IMR-90 (cell line): ENCODE measurements at regions not wholly inside any gene's neighbourhood (a gene's known extent, or its start where the extent isn't known, plus 50 kb on each side); places are given as distances from the start of the nearest gene placed in this dataset.

Experiments
- ATAC-seq: fragments of 200-7000 bp; cut with Tn5 transposase; 2 replicates; pipeline ENCODE4 v1.9.1; 2020; ENCODE audit warnings: low read depth, mild to moderate bottlenecking, moderate library complexity
- BruUV-seq: library from RNA; stranded (reverse); fragments of 400-500 nt; replicated peaks from 2 replicates; lab custom pipeline; 2021; lab: Mats Ljungman, UMichigan
- CTCF ChIA-PET: fragments of 300-600 bp; formaldehyde crosslinking; extraction: SDS; loops from one replicate; lab custom pipeline; 2021; ENCODE audit warnings: antibody characterized with exemption; lab: Yijun Ruan, JAX
- POLR2A ChIA-PET: fragments of 300-600 bp; sonication (Branson Sonifier 250); formaldehyde crosslinking; loops from one replicate; lab custom pipeline; 2022; ENCODE audit warnings: antibody characterized with exemption; ENCODE audit not compliant: unreplicated experiment; lab: Charles Lee
- DNase-seq: peaks from one replicate; pipeline ENCODE4 v3.0.0; 2013
- H2AFZ ChIP-seq: replicated peaks from 2 replicates; pipeline ENCODE3; 2013; ENCODE audit warnings: low read length, mild to moderate bottlenecking; ENCODE audit not compliant: poor library complexity
- H2AK5ac ChIP-seq: 2 replicates; pipeline ENCODE4 v1.6.1; 2013; ENCODE audit warnings: low read depth, low read length, inconsistent platforms
- H2AK9ac ChIP-seq: replicated peaks from 2 replicates; pipeline ENCODE3; 2013; ENCODE audit warnings: mild to moderate bottlenecking, low read depth, low read length, moderate library complexity; ENCODE audit not compliant: poor library complexity
- H2BK120ac ChIP-seq: 2 replicates; pipeline ENCODE4 v1.6.1; 2013; ENCODE audit warnings: low read depth, low read length, inconsistent platforms
- H2BK15ac ChIP-seq: 3 replicates; pipeline ENCODE4 v1.6.1; 2013; ENCODE audit warnings: low read depth, low read length, inconsistent platforms
- H2BK20ac ChIP-seq: 2 replicates; pipeline ENCODE4 v1.6.1; 2013; ENCODE audit warnings: low read depth, mild to moderate bottlenecking, inconsistent platforms, low read length, moderate library complexity
- H2BK5ac ChIP-seq: 2 replicates; pipeline ENCODE4 v1.6.1; 2013; ENCODE audit warnings: mild to moderate bottlenecking, low read depth, low read length, inconsistent platforms; ENCODE audit not compliant: poor library complexity, severe bottlenecking
- H3K14ac ChIP-seq: replicated peaks from 2 replicates; pipeline ENCODE4 v1.6.1; 2013; ENCODE audit warnings: low read depth, low read length, inconsistent platforms
- H3K18ac ChIP-seq: 2 replicates; pipeline ENCODE4 v1.6.1; 2013; ENCODE audit warnings: low read depth, low read length, control low read depth
- H3K23ac ChIP-seq: 2 replicates; pipeline ENCODE4 v1.6.1; 2013; ENCODE audit warnings: low read depth, low read length, inconsistent platforms
- H3K27ac ChIP-seq: 2 replicates; pipeline ENCODE4 v1.5.1; 2013; ENCODE audit warnings: mild to moderate bottlenecking, control low read depth, low read length; ENCODE audit not compliant: insufficient read depth
- H3K27me3 ChIP-seq: 2 replicates; pipeline ENCODE4 v1.6.1; 2013; ENCODE audit warnings: low read length; ENCODE audit not compliant: control insufficient read depth, insufficient read depth
- H3K36me3 ChIP-seq: 2 replicates; pipeline ENCODE4 v1.6.1; 2013; ENCODE audit warnings: low read length, mixed read lengths; ENCODE audit not compliant: control insufficient read depth, insufficient read depth
- H3K4ac ChIP-seq: 2 replicates; pipeline ENCODE4 v1.6.1; 2013; ENCODE audit warnings: low read depth, low read length, inconsistent platforms
- H3K4me1 ChIP-seq: 2 replicates; pipeline ENCODE4 v1.6.1; 2013; ENCODE audit warnings: low read length, mixed read lengths; ENCODE audit not compliant: control insufficient read depth, insufficient read depth
- H3K4me2 ChIP-seq: 2 replicates; pipeline ENCODE4 v1.6.1; 2013; ENCODE audit warnings: low read depth, mild to moderate bottlenecking, control low read depth, low read length, moderate library complexity
- H3K4me3 ChIP-seq: 2 replicates; pipeline ENCODE4 v1.5.1; 2013; ENCODE audit warnings: low read depth, mild to moderate bottlenecking, control low read depth, low read length, moderate library complexity; ENCODE audit not compliant: insufficient read depth
- H3K56ac ChIP-seq: 2 replicates; pipeline ENCODE4 v1.6.1; 2013; ENCODE audit warnings: low read length, inconsistent platforms; ENCODE audit not compliant: insufficient read depth; ENCODE audit errors: extremely low read depth
- H3K79me1 ChIP-seq, 2 experiments: 2 replicates each; pipeline ENCODE4 v1.6.1; 2013; ENCODE audit warnings: low read length in 2 of 2, inconsistent platforms in 1 of 2, low read depth in 1 of 2
- H3K9ac ChIP-seq: 2 replicates; pipeline ENCODE4 v1.6.1; 2013; ENCODE audit warnings: low read depth, low read length, control low read depth
- H3K9me1 ChIP-seq: 2 replicates; pipeline ENCODE4 v1.6.1; 2013; ENCODE audit warnings: low read length, inconsistent platforms; ENCODE audit not compliant: insufficient read depth
- H3K9me3 ChIP-seq: 2 replicates; pipeline ENCODE4 v1.6.1; 2013; ENCODE audit warnings: low read length; ENCODE audit not compliant: control insufficient read depth, insufficient read depth
- H4K20me1 ChIP-seq: 2 replicates; pipeline ENCODE4 v1.6.1; 2013; ENCODE audit warnings: low read length, inconsistent platforms; ENCODE audit not compliant: insufficient read depth
- H4K5ac ChIP-seq: 2 replicates; pipeline ENCODE4 v1.6.1; 2013; ENCODE audit warnings: mild to moderate bottlenecking, low read depth, low read length, control low read depth
- H4K8ac ChIP-seq, 2 experiments: 2 replicates each; pipeline ENCODE4 v1.6.1; 2013; ENCODE audit warnings: low read depth in 2 of 2, low read length in 2 of 2, control low read depth in 1 of 2, inconsistent platforms in 1 of 2
- H4K91ac ChIP-seq: 2 replicates; pipeline ENCODE4 v1.6.1; 2013; ENCODE audit warnings: low read depth, low read length, inconsistent platforms; ENCODE audit not compliant: insufficient read depth
- CEBPB ChIP-seq: IDR thresholded peaks from 2 replicates; pipeline ENCODE4 v1.6.1; 2012; ENCODE audit warnings: low read depth, low read length, improper control_type of control experiment
- CTCF ChIP-seq: conservative IDR thresholded peaks from 2 replicates; pipeline ENCODE4 v1.5.1; 2012; ENCODE audit warnings: mild to moderate bottlenecking, low read depth, low read length, improper control_type of control experiment
- WGBS, 2 experiments: methylation state at CpG; one replicate each; pipeline versions ENCODE4 v1.1.5 to v1.1.7; 2013; ENCODE audit warnings: missing lambda C conversion rate in 2 of 2; ENCODE audit not compliant: insufficient read length in 1 of 2; ENCODE audit errors: extremely low coverage in 2 of 2; 5-methylcytosine and 5-hydroxymethylcytosine counted together
- dilution Hi-C: fragments of 300-500 bp; cut with HindIII; formaldehyde crosslinking; loops from one replicate; pipeline ENCODE4 v1.14.3; 2018; ENCODE audit warnings: low sequenced_read_pairs; ENCODE audit not compliant: unreplicated experiment
- in situ Hi-C: fragments of 300-500 bp; cut with MboI; formaldehyde crosslinking; loops from 3 replicates; pipeline ENCODE4 v1.14.3; 2019; ENCODE audit warnings: low sequenced_read_pairs, inconsistent platforms, mixed read lengths
- intact Hi-C: fragments of 100-400 bp; cut with micrococcal nuclease; formaldehyde crosslinking; loops from 2 replicates; pipeline ENCODE4 v1.10.0; 2022

GRCh38 chr16:87127061-87127765 lies 190.0 kb downstream of the C16orf95 start:
- H2BK5ac ChIP-seq, result no peak overlapping the region
- no peak overlapping the region for H3K4me3 ChIP-seq
- TF ChIP-seq CTCF (0 out of 2 replicates have a peak, but pooled peaks have one; percentile 8), CEBPB (no peak)
- peak overlapping the region; percentile 62 for H4K91ac ChIP-seq
- H3K9me3 ChIP-seq, result peaks cover 15% of the 10 kb centered on the region
- peak overlapping the region; percentile 83 for H2BK20ac ChIP-seq
- peak overlapping the region; percentile 3; the same call in 1 of the 2 replicates for H3K9ac ChIP-seq
- H3K4me1 ChIP-seq, result peaks cover 14% of the 10 kb centered on the region; the same call in 1 of the 2 replicates
- POLR2A ChIA-PET, result interaction anchor here (0.6 kb wide), 1 partner anchor 22 kb away, joined by 4 read pairs; no protein-coding TSS in a partner anchor
- H2BK15ac ChIP-seq, result no peak overlapping the region
- peak overlapping the region; percentile 35; the same call in 1 of the 2 replicates for H3K27ac ChIP-seq
- CTCF ChIA-PET, result interaction anchor here (0.8 kb wide), 1 partner anchor 18 kb away, joined by 3 read pairs; no protein-coding TSS in a partner anchor
- H4K5ac ChIP-seq, result peak overlapping the region; percentile 24; the same call in 1 of the 2 replicates
- peak overlapping the region; percentile 82 for H3K4ac ChIP-seq
- H4K20me1 ChIP-seq, result no peaks in the 10 kb centered on the region
- 0 out of 2 replicates have a peak overlapping the region, but pooled peaks have one; percentile 63 for H3K23ac ChIP-seq
- peak overlapping the region; percentile 21 for H2AK9ac ChIP-seq
- peaks cover 21% of the 10 kb centered on the region for H3K27me3 ChIP-seq
- no peak overlapping the region for H3K56ac ChIP-seq
- H3K14ac ChIP-seq, result 0 out of 2 replicates have a peak overlapping the region, but pooled peaks have one; percentile 72
- H3K36me3 ChIP-seq, result no peaks in the 10 kb centered on the region
- peak overlapping the region; percentile 39; the same call in 1 of the 2 replicates for H2AK5ac ChIP-seq
- peak; percentile 89 for ATAC-seq
- 21% methylated on average over 13 of the region's 23 CpGs; no CpG with 5 or more reads in 1 of the 2 experiments for WGBS, 2 experiments
- no peaks in the 10 kb centered on the region for H3K79me1 ChIP-seq
- no TSS peak for BruUV-seq
- H2BK120ac ChIP-seq, result peak overlapping the region; percentile 90
- peak; percentile 44 for DNase-seq
- intact Hi-C loops, result no loop called here
- peak overlapping the region; percentile 2 to 85; a peak in 3 of 4 replicates for H4K8ac ChIP-seq
- in situ Hi-C loops, result no loop called here
- peak overlapping the region; percentile 95 for H2AFZ ChIP-seq
- H3K4me2 ChIP-seq, result peak overlapping the region; percentile 53; the same call in 1 of the 2 replicates
- dilution Hi-C loops, result no loop called here
- H3K9me1 ChIP-seq, result peaks cover 11% of the 10 kb centered on the region
- H3K18ac ChIP-seq, result peak overlapping the region; percentile 28; the same call in 1 of the 2 replicates
